ENCODE measurements at regions not wholly inside any gene's neighbourhood (a gene's known extent, or its start where the extent isn't known, plus 50 kb on each side); places are given as distances from the start of the nearest gene placed in this dataset.

- DNase-seq = no peak
Measured at GRCh38 chr14:104321088-104321801, 182.9 kb downstream of the KIF26A start.

GRCh38 chr14:104321802-104322130 lies 183.4 kb downstream of the KIF26A start:
- DNase-seq = no peak

GRCh38 chr14:104322531-104323366 lies 184.4 kb downstream of the KIF26A start:
- DNase-seq = no peak

- no peak for DNase-seq
Measured at GRCh38 chr14:104323551-104324175, 185.3 kb downstream of the KIF26A start.

- DNase-seq = no peak
Measured at GRCh38 chr14:104326848-104327247, 188.5 kb downstream of the KIF26A start.

GRCh38 chr14:104328607-104329006 lies 190.2 kb downstream of the KIF26A start:
- DNase-seq = no peak

- no peak for DNase-seq
Measured at GRCh38 chr14:104329793-104330192, 191.4 kb downstream of the KIF26A start.

- no peak for DNase-seq
Measured at GRCh38 chr14:104331871-104332605, 193.7 kb downstream of the KIF26A start.

- no peak for DNase-seq
Measured at GRCh38 chr14:104332634-104333270, 194.4 kb downstream of the KIF26A start.

- DNase-seq = no peak
Measured at GRCh38 chr14:104333646-104334423, 195.4 kb downstream of the KIF26A start.

GRCh38 chr14:104334424-104335161 lies 196.2 kb downstream of the KIF26A start:
- DNase-seq = no peak

- no peak for DNase-seq
Measured at GRCh38 chr14:104335176-104335575, 196.8 kb downstream of the KIF26A start.

GRCh38 chr14:104335611-104336010 lies 197.2 kb downstream of the KIF26A start:
- DNase-seq = no peak

GRCh38 chr14:104337351-104337750 lies 199.0 kb downstream of the KIF26A start:
- no peak for DNase-seq

- no peak for DNase-seq
Measured at GRCh38 chr14:104339361-104339760, 201.0 kb downstream of the KIF26A start.

GRCh38 chr14:104339829-104340228 lies 201.4 kb downstream of the KIF26A start:
- no peak for DNase-seq

- no peak for DNase-seq
Measured at GRCh38 chr14:104341532-104342434, 203.4 kb downstream of the KIF26A start.

- no peak for DNase-seq
Measured at GRCh38 chr14:104342435-104343293, 204.3 kb downstream of the KIF26A start.

GRCh38 chr14:104343294-104343625 lies 204.9 kb downstream of the KIF26A start:
- no peak for DNase-seq
